H7 (cell line): ENCODE measurements at regions not wholly inside any gene's neighbourhood (a gene's known extent, or its start where the extent isn't known, plus 50 kb on each side); places are given as distances from the start of the nearest gene placed in this dataset.
"Not testable (repeated sequence)": the region's sequence is repeated elsewhere in the genome, so short reads cannot be mapped to it uniquely, and the experiment has no call there.

Experiments used
- DNase-seq: peaks from one replicate; pipeline ENCODE4 v3.0.0; 2012
- H3K27me3 ChIP-seq: 2 replicates; pipeline ENCODE4 v1.6.0; 2011; ENCODE audit warnings: mild to moderate bottlenecking, low read length; ENCODE audit not compliant: control insufficient read depth, insufficient read depth
- H3K36me3 ChIP-seq: replicated peaks from 2 replicates; pipeline ENCODE4 v1.5.1; 2011; ENCODE audit warnings: low read length; ENCODE audit not compliant: control insufficient read depth, insufficient read depth
- H3K4me3 ChIP-seq: 2 replicates; pipeline ENCODE4 v1.5.1; 2011; ENCODE audit warnings: low read depth, mild to moderate bottlenecking, control low read depth, low read length, moderate library complexity; ENCODE audit not compliant: insufficient read depth

GRCh38 chr5:101283938-101284337 is 380.9 kb upstream of the ST8SIA4 start:
- not testable (repeated sequence) for H3K4me3 ChIP-seq, DNase-seq, H3K27me3 ChIP-seq, H3K36me3 ChIP-seq

- no peaks in the 10 kb centered on the region for H3K27me3 ChIP-seq
- H3K4me3 ChIP-seq = no peak overlapping the region
- no peaks in the 10 kb centered on the region for H3K36me3 ChIP-seq
- no peak for DNase-seq
Measured at GRCh38 chr5:101278917-101279316, 375.8 kb upstream of the ST8SIA4 start.

- no peak overlapping the region for H3K4me3 ChIP-seq
- no peak for DNase-seq
- H3K36me3 ChIP-seq = no peaks in the 10 kb centered on the region
- no peaks in the 10 kb centered on the region for H3K27me3 ChIP-seq
Measured at GRCh38 chr5:101278011-101278687, 375.1 kb upstream of the ST8SIA4 start.

- Histone ChIP-seq H3K27me3 (no peaks in the 10 kb centered on the region), H3K4me3 (no peak overlapping the region), H3K36me3 (no peaks in the 10 kb centered on the region)
- no peak for DNase-seq
Measured at GRCh38 chr5:101271945-101272344, 368.9 kb upstream of the ST8SIA4 start.

GRCh38 chr5:101271416-101271815 is 368.3 kb upstream of the ST8SIA4 start:
- Histone ChIP-seq H3K27me3 (no peaks in the 10 kb centered on the region), H3K36me3 (no peaks in the 10 kb centered on the region), H3K4me3 (no peak overlapping the region)
- no peak for DNase-seq

GRCh38 chr5:101260857-101261256 is 357.8 kb upstream of the ST8SIA4 start:
- Histone ChIP-seq H3K4me3 (no peak overlapping the region), H3K27me3 (no peaks in the 10 kb centered on the region), H3K36me3 (no peaks in the 10 kb centered on the region)
- DNase-seq = no peak

- Histone ChIP-seq H3K4me3 (no peak overlapping the region), H3K27me3 (no peaks in the 10 kb centered on the region), H3K36me3 (no peaks in the 10 kb centered on the region)
- DNase-seq = no peak
Measured at GRCh38 chr5:101253096-101253495, 350.0 kb upstream of the ST8SIA4 start.

GRCh38 chr5:101244621-101245020 is 341.5 kb upstream of the ST8SIA4 start:
- Histone ChIP-seq H3K27me3 (no peaks in the 10 kb centered on the region), H3K4me3 (no peak overlapping the region), H3K36me3 (no peaks in the 10 kb centered on the region)
- no peak for DNase-seq

- H3K4me3 ChIP-seq = no peak overlapping the region
- no peaks in the 10 kb centered on the region for H3K27me3 ChIP-seq
- peak; percentile 4 for DNase-seq
- H3K36me3 ChIP-seq = no peaks in the 10 kb centered on the region
Measured at GRCh38 chr5:101212942-101213514, 309.9 kb upstream of the ST8SIA4 start.

GRCh38 chr5:101206534-101206933 is 303.5 kb upstream of the ST8SIA4 start:
- Histone ChIP-seq H3K27me3 (no peaks in the 10 kb centered on the region), H3K4me3 (no peak overlapping the region), H3K36me3 (no peaks in the 10 kb centered on the region)
- no peak for DNase-seq

- H3K4me3 ChIP-seq, H3K36me3 ChIP-seq, DNase-seq, H3K27me3 ChIP-seq: not testable (repeated sequence)
Measured at GRCh38 chr5:101205065-101205464, 302.0 kb upstream of the ST8SIA4 start.

- DNase-seq, H3K36me3 ChIP-seq, H3K4me3 ChIP-seq, H3K27me3 ChIP-seq: not testable (repeated sequence)
Measured at GRCh38 chr5:101180365-101180764, 277.3 kb upstream of the ST8SIA4 start.

- no peaks in the 10 kb centered on the region for H3K27me3 ChIP-seq
- H3K36me3 ChIP-seq = no peaks in the 10 kb centered on the region
- H3K4me3 ChIP-seq = no peak overlapping the region
- no peak for DNase-seq
Measured at GRCh38 chr5:101176605-101177004, 273.5 kb upstream of the ST8SIA4 start.

GRCh38 chr5:101174981-101175380 is 271.9 kb upstream of the ST8SIA4 start:
- no peak overlapping the region for H3K4me3 ChIP-seq
- H3K36me3 ChIP-seq = no peaks in the 10 kb centered on the region
- no peak for DNase-seq
- no peaks in the 10 kb centered on the region for H3K27me3 ChIP-seq

GRCh38 chr5:101163088-101163487 is 260.0 kb upstream of the ST8SIA4 start:
- H3K4me3 ChIP-seq = no peak overlapping the region
- no peak for DNase-seq
- no peaks in the 10 kb centered on the region for H3K27me3 ChIP-seq
- H3K36me3 ChIP-seq = no peaks in the 10 kb centered on the region

- no peak for DNase-seq
- H3K4me3 ChIP-seq = no peak overlapping the region
- no peaks in the 10 kb centered on the region for H3K36me3 ChIP-seq
- H3K27me3 ChIP-seq = no peaks in the 10 kb centered on the region
Measured at GRCh38 chr5:101160002-101160401, 256.9 kb upstream of the ST8SIA4 start.
